Motor neuron (in vitro differentiated cells): ENCODE measurements at regions not wholly inside any gene's neighbourhood (a gene's known extent, or its start where the extent isn't known, plus 50 kb on each side); places are given as distances from the start of the nearest gene placed in this dataset.
A peak's percentile ranks its signal among the peaks of the same experiment; 100 is the strongest.
"Not testable (repeated sequence)": the region's sequence is repeated elsewhere in the genome, so short reads cannot be mapped to it uniquely, and the experiment has no call there.

Source experiments
- ATAC-seq, 8 experiments: fragments of 200-7000 bp; cut with Tn5 transposase; replicated peaks in 6 of 8; 2 replicates each; pipeline ENCODE4 v1.8.0; 2021; ENCODE audit warnings: mild to moderate bottlenecking in 8 of 8, moderate library complexity in 8 of 8
- H3K27ac ChIP-seq, 2 donors: fragments of 250-450 bp; sonication (Bioruptor Pico); 2 replicates each; pipeline ENCODE4 v1.9.0; 2021; ENCODE audit warnings: antibody characterized with exemption in 2 of 2, mild to moderate bottlenecking in 2 of 2, moderate library complexity in 1 of 2
- H3K4me1 ChIP-seq, 2 donors: fragments of 250-450 bp; sonication (Bioruptor Pico); replicated peaks in 1 of 2; 2 replicates each; pipeline ENCODE4 v1.6.1; 2021; ENCODE audit warnings: antibody characterized with exemption in 2 of 2, mild to moderate bottlenecking in 2 of 2, moderate library complexity in 1 of 2
- H3K4me3 ChIP-seq, 5 donors: fragments of 250-450 bp; sonication (Bioruptor Pico); 2 replicates each; pipeline ENCODE4 v1.9.0; 2021; ENCODE audit warnings: antibody characterized with exemption in 5 of 5, mild to moderate bottlenecking in 5 of 5, moderate library complexity in 4 of 5
- WGBS, 10 experiments: fragments of 450-650 bp; shearing (Covaris generic); methylation state at CpG; one replicate each; pipeline ENCODE4 v1.0.0; 2022; 5-methylcytosine and 5-hydroxymethylcytosine counted together
- in situ Hi-C, 9 experiments: fragments of 400-800 bp; cut with MboI; loops; one replicate each; pipeline ENCODE4 v1.15.0; 2021; ENCODE audit warnings: low sequenced_read_pairs in 9 of 9, low pct_unique_long_range_greater_than_20kb in 2 of 9; ENCODE audit not compliant: unreplicated experiment in 9 of 9

DNA sequence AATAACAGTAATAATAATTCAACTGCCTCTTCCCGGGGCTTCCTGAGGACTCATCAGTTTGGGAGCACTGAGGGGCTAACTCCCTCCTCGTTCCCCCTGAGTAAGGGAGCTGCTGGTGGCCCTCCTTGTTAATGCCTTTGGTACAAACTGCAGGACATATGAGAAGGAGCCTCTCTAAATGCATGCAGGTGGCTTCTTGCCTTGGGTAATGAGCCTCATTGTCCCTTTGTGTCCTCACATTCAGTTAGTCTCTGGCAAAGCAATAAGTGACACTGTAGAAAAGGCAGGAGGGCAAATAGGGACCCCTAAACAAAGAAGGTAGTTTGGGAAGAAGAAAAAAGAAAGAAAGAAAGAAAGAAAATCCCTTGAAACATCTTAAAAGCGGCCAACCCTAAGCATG is 95.4 kb upstream of the ERCC6L2 start:
- H3K4me3 ChIP-seq = no peak overlapping the region
- no peak for ATAC-seq
- WGBS, 10 experiments = 23 to 86% (median 51%) methylated on average over 1 to 3 of the region's 3 CpGs; no CpG with 5 or more reads in 2 of the 10 experiments
- peaks cover 21 to 25% of the 10 kb centered on the region in 2 donors for H3K4me1 ChIP-seq
- no peak overlapping the region for H3K27ac ChIP-seq
- in situ Hi-C loops = no loop called here

DNA sequence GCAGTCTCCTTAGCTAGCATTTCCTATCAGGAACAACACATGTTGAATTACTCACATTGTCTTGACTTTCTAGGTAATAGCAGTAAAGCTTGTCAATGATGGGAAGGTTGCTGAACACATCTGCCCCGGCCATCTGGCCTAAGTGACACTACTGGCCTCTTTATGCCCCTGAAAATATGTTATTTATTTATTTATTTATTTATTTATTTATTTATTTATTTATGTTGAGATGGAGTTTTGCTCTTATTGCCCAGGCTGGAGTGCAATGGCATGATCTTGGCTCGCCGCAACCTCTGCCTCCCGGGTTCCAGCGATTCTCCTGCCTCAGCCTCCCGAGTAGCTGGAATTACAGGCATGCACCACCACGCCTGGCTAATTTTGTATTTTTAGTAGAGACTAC is 95.9 kb upstream of the ERCC6L2 start:
- H3K27ac ChIP-seq, in situ Hi-C loops, ATAC-seq, H3K4me3 ChIP-seq: not testable (repeated sequence)
- WGBS, 10 experiments = 75 to 100% (median 90%) methylated on average over 1 to 6 of the region's 7 CpGs; no CpG with 5 or more reads in 3 of the 10 experiments
- peaks cover 21 to 25% of the 10 kb centered on the region in 2 donors for H3K4me1 ChIP-seq

DNA sequence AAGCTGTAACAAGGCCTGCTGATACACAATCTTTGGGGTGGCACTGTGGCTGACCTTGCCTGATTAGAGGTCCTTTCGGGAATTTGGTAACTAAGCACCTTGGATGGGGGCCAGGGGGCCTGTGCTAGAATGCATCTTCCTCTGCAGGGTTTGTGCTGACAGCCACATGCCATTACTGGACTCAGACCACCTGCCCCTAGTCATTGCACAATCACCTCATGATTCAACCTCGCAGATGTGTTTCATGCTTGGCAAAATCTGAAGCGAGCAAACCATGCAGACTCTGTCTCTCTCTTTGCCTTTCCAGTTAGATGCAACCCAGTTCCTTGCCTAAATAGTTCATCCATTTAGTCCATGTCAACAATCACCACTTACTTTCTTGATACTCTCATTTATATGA is 96.5 kb upstream of the ERCC6L2 start:
- no peak overlapping the region for H3K4me3 ChIP-seq
- WGBS, 10 experiments = 30 to 100% (median 79%) methylated on average over 1 to 3 of the region's 3 CpGs; no CpG with 5 or more reads in 4 of the 10 experiments
- H3K27ac ChIP-seq = no peak overlapping the region
- in situ Hi-C loops = no loop called here
- H3K4me1 ChIP-seq = peaks cover 21 to 25% of the 10 kb centered on the region in 2 donors
- ATAC-seq = peak in 2 of 8 experiments; percentile 48 to 57

DNA sequence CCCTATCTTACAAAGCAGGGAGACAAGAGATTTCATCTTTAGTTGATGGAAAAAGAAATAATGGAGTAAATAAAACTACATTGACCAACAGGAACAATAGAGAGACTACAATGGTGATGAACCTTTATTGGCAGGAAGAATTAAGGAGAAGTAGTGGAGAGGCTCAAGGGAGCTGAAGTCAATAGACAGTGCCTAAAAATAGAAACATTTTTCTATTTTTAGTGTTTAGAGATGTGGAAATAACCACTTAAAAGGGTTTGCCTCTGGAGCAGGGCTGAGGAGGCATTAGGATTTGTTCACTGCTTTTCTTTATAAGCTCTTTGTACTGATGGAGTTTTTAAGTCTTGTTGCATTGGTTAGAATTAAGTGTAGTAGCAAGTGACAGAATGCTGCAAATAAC is 98.4 kb upstream of the ERCC6L2 start:
- no peak overlapping the region for H3K27ac ChIP-seq
- in situ Hi-C loops = no loop called here
- H3K4me3 ChIP-seq = no peak overlapping the region
- H3K4me1 ChIP-seq = peaks cover 28 to 33% of the 10 kb centered on the region in 2 donors
- ATAC-seq = peak in 4 of 8 experiments; percentile 47 to 56 (median 50)

DNA sequence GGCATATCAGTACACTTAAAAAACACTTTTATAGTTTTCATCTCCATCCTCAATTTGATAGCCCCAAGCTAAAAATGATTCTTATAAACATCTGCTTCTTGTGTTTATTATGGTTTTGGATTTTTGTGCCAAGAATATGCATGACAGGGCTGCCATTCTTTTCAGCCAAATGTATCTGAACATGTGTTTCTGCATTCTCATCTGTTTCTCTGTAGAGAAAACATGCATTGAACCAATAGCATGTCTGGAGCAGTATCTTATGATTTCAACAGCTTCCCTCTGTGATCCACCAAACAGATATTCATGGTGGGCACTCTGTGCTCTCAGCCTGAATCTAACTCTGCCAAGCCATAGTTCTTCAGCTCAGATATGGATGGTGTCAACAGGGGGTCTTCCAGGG is 99.3 kb upstream of the ERCC6L2 start:
- Histone ChIP-seq H3K27ac (no peak overlapping the region), H3K4me1 (peaks cover 37 to 41% of the 10 kb centered on the region in 2 donors), H3K4me3 (no peak overlapping the region)
- peak in 1 of 8 experiments; percentile 47 for ATAC-seq
- in situ Hi-C loops = no loop called here

DNA sequence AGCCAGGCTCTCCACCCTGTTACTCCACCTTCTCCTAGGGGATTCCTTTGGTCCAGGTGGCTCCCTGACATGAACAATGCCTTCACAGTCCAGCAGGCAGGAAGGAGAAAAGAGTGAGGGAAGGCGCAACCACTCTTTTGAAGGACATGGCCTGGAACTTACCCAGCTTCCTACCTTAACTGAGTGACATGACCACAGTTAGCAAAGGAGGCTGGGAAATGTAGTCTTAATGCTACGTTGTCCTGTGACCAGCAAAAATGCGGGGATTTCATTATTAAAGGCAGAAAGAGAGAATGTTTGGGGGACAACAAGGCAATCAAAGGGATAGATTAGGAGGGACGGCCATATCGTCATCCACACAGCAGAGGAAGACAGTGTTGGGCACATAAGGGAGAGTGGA is 100.3 kb upstream of the ERCC6L2 start:
- Histone ChIP-seq H3K4me1 (peaks cover 47 to 51% of the 10 kb centered on the region in 2 donors), H3K4me3 (no peak overlapping the region)
- 78 to 100% (median 95%) methylated on average over 1 to 5 of the region's 5 CpGs; no CpG with 5 or more reads in 2 of the 10 experiments for WGBS, 10 experiments

DNA sequence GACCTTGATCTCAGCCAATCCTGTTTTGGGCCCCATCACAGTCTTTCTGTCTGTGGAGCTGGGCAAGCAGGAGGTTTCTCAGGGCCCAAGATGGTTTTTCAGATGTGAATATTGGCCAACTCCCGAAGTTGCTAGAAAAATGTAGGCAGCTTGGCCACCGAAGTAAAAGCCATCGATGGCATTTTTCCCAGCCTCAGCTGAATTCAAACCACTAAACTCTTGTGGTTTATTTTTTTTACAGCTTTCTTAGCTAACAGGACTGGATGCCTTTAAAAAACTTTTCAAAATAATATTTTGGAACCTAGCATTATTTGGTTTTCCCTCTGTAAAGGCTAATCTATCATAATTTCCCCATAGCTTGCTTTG is 102.5 kb upstream of the ERCC6L2 start:
- in situ Hi-C loops = no loop called here
- no peak overlapping the region for H3K4me3 ChIP-seq
- H3K27ac ChIP-seq = no peak overlapping the region
- peaks cover 39 to 43% of the 10 kb centered on the region in 2 donors for H3K4me1 ChIP-seq
- no peak for ATAC-seq
- WGBS, 10 experiments = 10 to 100% (median 80%) methylated on average over 1 to 3 of the region's 3 CpGs; no CpG with 5 or more reads in 1 of the 10 experiments

More for the DNA sequence above, 100.3 kb upstream of the ERCC6L2 start:
- no peak overlapping the region for H3K27ac ChIP-seq
- ATAC-seq = no peak
- in situ Hi-C loops = no loop called here

DNA sequence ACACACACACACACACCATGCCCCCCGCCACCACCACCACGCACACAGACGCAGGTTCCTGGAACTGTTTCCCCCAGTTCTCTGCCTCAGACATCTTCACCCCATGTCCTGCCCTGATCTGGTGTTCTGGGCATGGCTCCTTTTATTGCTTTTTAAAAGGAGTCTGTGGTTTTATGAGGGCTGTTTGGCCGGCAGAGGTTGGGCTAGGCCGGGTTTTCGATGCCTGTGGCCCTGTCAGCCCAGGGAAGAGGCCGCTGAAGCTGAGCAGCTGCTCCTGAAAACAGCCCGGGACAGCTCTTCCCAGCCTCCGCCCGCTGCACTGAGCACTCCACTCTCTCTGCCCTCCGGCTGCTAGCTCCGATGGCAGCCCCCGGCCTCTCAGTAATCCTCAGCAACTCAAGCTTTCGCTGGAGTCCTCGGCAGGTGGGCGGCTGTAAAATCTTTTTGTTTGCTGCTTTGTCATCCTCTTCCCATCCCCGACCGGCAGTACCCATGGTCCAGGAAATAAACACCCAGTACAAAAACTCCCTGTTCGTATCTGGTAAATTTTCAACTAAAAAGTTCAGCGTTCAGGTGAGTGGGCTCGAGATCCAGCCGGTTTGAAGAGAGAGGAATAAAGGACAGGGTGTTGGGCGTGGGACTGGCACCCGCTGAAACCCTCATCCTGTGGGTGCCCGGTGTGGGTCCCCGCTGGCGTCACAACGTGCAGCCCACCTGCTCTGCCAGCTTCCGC is 103.0 kb upstream of the ERCC6L2 start:
- ATAC-seq = peak; percentile 62 to 90 (median 86)
- Histone ChIP-seq H3K27ac (peak overlapping the region in 1 of 2 donors; percentile 55), H3K4me3 (no peak overlapping the region), H3K4me1 (peaks cover 37 to 40% of the 10 kb centered on the region in 2 donors)
- 14 to 100% (median 31%) methylated on average over 1 to 18 of the region's 29 CpGs; no CpG with 5 or more reads in 3 of the 10 experiments for WGBS, 10 experiments
- in situ Hi-C loops = no loop called here

DNA sequence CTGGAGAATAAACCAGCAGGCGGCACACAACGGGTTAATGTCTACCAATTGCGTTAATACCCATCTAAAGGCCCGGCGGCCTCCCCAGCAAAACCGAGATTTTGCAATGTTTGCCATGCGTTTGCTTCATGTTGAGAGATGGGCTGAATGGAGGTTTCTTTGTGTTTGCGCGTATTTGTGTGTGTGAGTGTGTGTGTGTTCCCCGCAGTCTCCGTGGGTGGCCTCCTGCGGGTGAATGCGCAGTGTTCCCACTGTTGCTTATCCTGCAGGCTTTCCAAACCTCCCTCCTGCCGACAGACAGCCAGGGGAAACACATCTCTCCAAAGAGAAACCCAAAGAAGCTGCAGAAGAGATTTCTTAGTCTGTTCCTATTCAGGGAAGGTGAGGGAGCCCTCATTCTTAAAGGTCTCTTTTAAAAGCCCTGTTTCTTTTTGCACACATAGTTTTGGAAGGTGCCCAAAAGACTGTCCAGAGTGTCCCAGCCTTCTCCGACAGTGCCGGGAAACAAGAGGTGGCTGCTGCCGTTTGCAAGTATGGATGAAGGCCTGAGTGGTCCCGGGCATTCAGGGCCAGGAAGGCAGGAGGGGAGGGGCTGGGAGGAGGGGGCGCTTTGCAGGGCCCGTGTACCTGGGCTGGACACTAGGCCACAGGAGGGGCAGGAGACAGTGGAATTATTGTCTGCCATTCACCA is 103.8 kb upstream of the ERCC6L2 start:
- peaks cover 29 to 33% of the 10 kb centered on the region in 2 donors for H3K4me1 ChIP-seq
- in situ Hi-C loops = no loop called here
- peak in 7 of 8 experiments; percentile 23 to 64 (median 57) for ATAC-seq
- H3K27ac ChIP-seq = peak overlapping the region in 1 of 2 donors; percentile 63
- H3K4me3 ChIP-seq = peak overlapping the region in 1 of 5 donors; percentile 7
- WGBS, 10 experiments = 0 to 20% (median 12%) methylated on average over 1 to 14 of the region's 20 CpGs; no CpG with 5 or more reads in 1 of the 10 experiments

DNA sequence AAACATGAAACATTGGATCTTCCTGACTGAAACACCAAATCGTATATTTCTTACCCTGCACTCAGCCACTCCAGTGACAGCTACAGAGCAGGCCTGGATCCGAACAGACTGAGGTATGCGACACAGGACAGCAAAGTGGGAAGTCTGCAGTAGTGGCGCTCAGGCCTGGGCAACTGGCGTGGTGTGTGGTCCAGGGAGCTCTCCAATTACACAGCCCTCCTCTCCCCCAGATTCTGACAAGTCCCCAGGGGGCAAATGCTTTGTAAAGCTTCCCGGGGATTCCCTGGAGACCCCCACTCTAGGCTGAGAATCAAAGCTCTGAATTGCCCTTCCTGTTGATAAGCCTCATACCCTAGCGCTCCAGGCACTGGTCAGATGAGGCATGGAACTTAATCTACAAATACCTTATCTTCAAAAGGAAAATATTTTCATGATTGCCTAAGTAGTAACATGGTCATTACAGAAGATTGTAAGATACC is 104.8 kb upstream of the ERCC6L2 start:
- Histone ChIP-seq H3K27ac (no peak overlapping the region), H3K4me3 (no peak overlapping the region), H3K4me1 (peaks cover 28 to 32% of the 10 kb centered on the region in 2 donors)
- 0 to 100% (median 35%) methylated on average over 1 to 7 of the region's 7 CpGs; no CpG with 5 or more reads in 1 of the 10 experiments for WGBS, 10 experiments
- in situ Hi-C loops = no loop called here
- ATAC-seq = peak in 3 of 8 experiments; percentile 17 to 59 (median 28)

DNA sequence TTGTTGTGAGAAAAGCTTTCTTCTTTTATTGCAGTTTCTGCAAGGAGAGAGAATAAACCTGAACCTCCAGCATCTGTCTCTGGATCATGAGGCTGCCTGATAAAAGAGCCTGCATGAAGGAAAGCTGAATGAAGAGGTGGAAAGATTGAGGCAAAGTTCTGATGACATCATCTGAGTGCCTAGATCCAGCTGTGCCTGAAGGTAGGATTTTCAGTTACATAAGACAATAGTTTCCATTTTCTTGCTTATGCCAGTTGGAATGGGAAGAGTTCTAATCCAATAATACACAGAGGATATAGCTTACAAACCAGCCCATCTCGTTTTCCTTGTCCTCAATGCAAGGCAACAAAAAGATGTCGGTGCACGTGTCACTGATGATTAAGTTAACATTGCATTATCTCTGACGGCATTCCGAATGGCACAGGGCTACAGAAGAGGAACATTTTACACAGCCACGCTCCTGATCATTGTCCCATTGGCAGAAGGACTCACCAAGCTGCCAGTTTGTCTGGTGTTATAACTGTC is 105.5 kb upstream of the ERCC6L2 start:
- in situ Hi-C loops = loop anchor here in 1 of 9 experiments (10.0 kb wide), 1 partner anchor 255 kb away; the partner anchor contains the start of gene PTCH1
- Histone ChIP-seq H3K4me3 (no peak overlapping the region), H3K4me1 (peaks cover 35 to 39% of the 10 kb centered on the region in 2 donors), H3K27ac (no peak overlapping the region)
- ATAC-seq = no peak
- WGBS, 10 experiments = 40 to 100% (median 83%) methylated on average over 1 to 6 of the region's 6 CpGs; no CpG with 5 or more reads in 1 of the 10 experiments

DNA sequence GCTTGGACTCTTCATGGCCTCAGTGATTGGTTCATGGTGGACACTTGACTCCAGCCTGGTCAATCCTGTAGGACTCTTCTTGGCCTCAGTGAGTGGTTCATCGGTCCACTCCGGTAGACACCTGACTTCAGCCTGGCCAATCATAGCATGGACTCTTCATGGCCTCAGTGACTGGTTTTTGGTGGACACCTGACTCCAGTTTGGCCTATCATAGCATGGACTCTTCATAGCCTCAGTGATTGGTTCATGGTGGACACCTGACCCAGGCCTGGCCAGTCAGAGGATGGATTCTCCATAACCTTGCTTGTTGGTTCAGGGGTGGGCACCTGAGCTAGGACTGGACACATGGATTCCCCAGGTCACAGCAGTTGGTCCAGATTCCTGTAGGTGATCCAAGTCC is 106.0 kb upstream of the ERCC6L2 start:
- in situ Hi-C loops = loop anchor here in 1 of 9 experiments (10.0 kb wide), 1 partner anchor 255 kb away; the partner anchor contains the start of gene PTCH1
- no peak for ATAC-seq
- H3K4me3 ChIP-seq = no peak overlapping the region
- 86 to 100% (median 94%) methylated on average over 2 of the region's 2 CpGs; no CpG with 5 or more reads in 7 of the 10 experiments for WGBS, 10 experiments
- no peak overlapping the region for H3K27ac ChIP-seq
- H3K4me1 ChIP-seq = peaks cover 40 to 44% of the 10 kb centered on the region in 2 donors

DNA sequence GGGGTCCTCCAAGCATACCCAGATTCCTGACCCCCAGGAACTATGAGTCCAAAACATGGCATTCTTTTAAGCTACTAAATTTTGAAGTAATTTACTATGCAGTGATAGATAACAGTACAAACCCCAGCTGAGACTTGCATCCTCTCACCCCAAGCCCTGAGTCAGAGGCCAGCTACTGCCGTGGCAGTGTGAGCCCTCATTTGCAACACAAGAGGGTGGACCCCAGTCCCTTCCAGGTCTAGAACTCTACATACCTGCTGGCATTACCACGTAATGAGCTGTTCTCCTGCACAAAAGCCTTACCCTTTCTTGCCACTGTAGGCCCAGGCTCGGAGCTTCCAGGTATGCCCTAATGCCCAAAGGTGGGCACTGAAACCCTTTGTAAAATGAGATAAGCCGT is 108.6 kb upstream of the ERCC6L2 start:
- Histone ChIP-seq H3K4me1 (peaks cover 40 to 42% of the 10 kb centered on the region in 2 donors), H3K27ac (no peak overlapping the region), H3K4me3 (no peak overlapping the region)
- no peak for ATAC-seq
- in situ Hi-C loops = loop anchor here in 1 of 9 experiments (10.0 kb wide), 1 partner anchor 252 kb away; the partner anchor contains the start of gene PTCH1
- WGBS, 10 experiments = 42 to 100% (median 71%) methylated on average over 1 to 4 of the region's 4 CpGs; no CpG with 5 or more reads in 2 of the 10 experiments
